ENCODE measurements at regions not wholly inside any gene's neighbourhood (a gene's known extent, or its start where the extent isn't known, plus 50 kb on each side); places are given as distances from the start of the nearest gene placed in this dataset.

- H3K23ac ChIP-seq (ENCODE audit: insufficient read length): no peak overlapping the region
- no peak overlapping the region for H4K91ac ChIP-seq (replicated peaks; ENCODE audit: insufficient read length, low read length)
- no peaks in the 10 kb centered on the region for H3K79me2 ChIP-seq (ENCODE audit: control insufficient read depth in 1 of 2, insufficient read depth in 2 of 2, low read length in 2 of 2)
- peaks cover 0 to 2% (median 0%) of the 10 kb centered on the region in 4 experiments; a peak in 1 of 7 replicates for H3K27me3 ChIP-seq (replicated peaks in 1 of 4; ENCODE audit: control insufficient read depth in 3 of 4, extremely low read depth in 1 of 4, insufficient read depth in 3 of 4, low read length in 3 of 4)
- ChIA-PET POLR2A (ENCODE audit: partially characterized antibody) (no interaction called here), CTCF (ENCODE audit: partially characterized antibody) (no interaction called here)
- H3K18ac ChIP-seq (ENCODE audit: extremely low read depth, low read length): no peak overlapping the region
- H3K9ac ChIP-seq (replicated peaks in 1 of 4; ENCODE audit: extremely low read depth in 1 of 4, low read depth in 3 of 4, low read length in 3 of 4): no peak overlapping the region
- no peak overlapping the region for H3K4me2 ChIP-seq (ENCODE audit: insufficient read depth in 1 of 2, low read depth in 2 of 2, low read length in 2 of 2)
- no peak overlapping the region for H2AFZ ChIP-seq (ENCODE audit: low read length)
- H3K79me1 ChIP-seq (ENCODE audit: low read depth, low read length): no peaks in the 10 kb centered on the region
- H3K4me1 ChIP-seq (replicated peaks in 1 of 4; ENCODE audit: control insufficient read depth in 3 of 4, insufficient read depth in 4 of 4, low read length in 3 of 4): peaks cover 0 to 2% (median 0%) of the 10 kb centered on the region in 4 experiments; a peak in 1 of 7 replicates
- H2BK120ac ChIP-seq (replicated peaks; ENCODE audit: low read depth, low read length): no peak overlapping the region
- no peak overlapping the region for H2BK15ac ChIP-seq (ENCODE audit: low read length)
- no peak for TF ChIP-seq YY1 (IDR thresholded peaks at IDR 0.05; ENCODE audit: low read depth, low read length)
- no peak for TF ChIP-seq JUN (IDR thresholded peaks at IDR 0.05; ENCODE audit: low read depth, low read length)
- TF ChIP-seq RAD21 (IDR thresholded peaks at IDR 0.05 in 1 of 2, conservative IDR thresholded peaks at IDR 0.05 in 1 of 2; ENCODE audit: low read depth in 2 of 2, low read length in 2 of 2): no peak
- TF ChIP-seq CREB1 (IDR thresholded peaks at IDR 0.05): no peak
- no peak for TF ChIP-seq EZH2 (IDR thresholded peaks at IDR 0.05; ENCODE audit: low read depth, low read length, severe bottlenecking)
- no peak for TF ChIP-seq BACH1 (IDR thresholded peaks at IDR 0.05; ENCODE audit: low read length)
- TF ChIP-seq, protein P1, sequence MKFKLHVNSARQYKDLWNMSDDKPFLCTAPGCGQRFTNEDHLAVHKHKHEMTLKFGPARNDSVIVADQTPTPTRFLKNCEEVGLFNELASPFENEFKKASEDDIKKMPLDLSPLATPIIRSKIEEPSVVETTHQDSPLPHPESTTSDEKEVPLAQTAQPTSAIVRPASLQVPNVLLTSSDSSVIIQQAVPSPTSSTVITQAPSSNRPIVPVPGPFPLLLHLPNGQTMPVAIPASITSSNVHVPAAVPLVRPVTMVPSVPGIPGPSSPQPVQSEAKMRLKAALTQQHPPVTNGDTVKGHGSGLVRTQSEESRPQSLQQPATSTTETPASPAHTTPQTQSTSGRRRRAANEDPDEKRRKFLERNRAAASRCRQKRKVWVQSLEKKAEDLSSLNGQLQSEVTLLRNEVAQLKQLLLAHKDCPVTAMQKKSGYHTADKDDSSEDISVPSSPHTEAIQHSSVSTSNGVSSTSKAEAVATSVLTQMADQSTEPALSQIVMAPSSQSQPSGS (IDR thresholded peaks at IDR 0.05; ENCODE audit: low read length): no peak
- TF ChIP-seq RFX5 (IDR thresholded peaks at IDR 0.05; ENCODE audit: borderline replicate concordance, low read depth, low read length): no peak
- TF ChIP-seq E2F6 (IDR thresholded peaks at IDR 0.05): no peak
- no peak for TF ChIP-seq RBBP5 (IDR thresholded peaks at IDR 0.05; ENCODE audit: borderline replicate concordance, low read depth, low read length)
- TF ChIP-seq TAF7 (optimal IDR thresholded peaks at IDR 0.05; ENCODE audit: borderline replicate concordance, low read depth, low read length): no peak
- no peak overlapping the region for H3K4me3 ChIP-seq (ENCODE audit: extremely low read depth in 1 of 4, insufficient read depth in 2 of 4, low read depth in 3 of 4, low read length in 4 of 4)
- no peak overlapping the region for H3K56ac ChIP-seq (replicated peaks; ENCODE audit: insufficient read length, low read depth, low read length)
- H4K20me1 ChIP-seq (replicated peaks in 1 of 2; ENCODE audit: control insufficient read depth in 1 of 2, insufficient read depth in 2 of 2, low read length in 2 of 2): no peaks in the 10 kb centered on the region
- H2BK12ac ChIP-seq (ENCODE audit: low read depth, low read length): no peak overlapping the region
- no peak overlapping the region for H3K14ac ChIP-seq (ENCODE audit: insufficient read length)
- H3K27ac ChIP-seq (ENCODE audit: low read depth, low read length): no peak overlapping the region
- no peak overlapping the region for H2BK20ac ChIP-seq (ENCODE audit: low read length)
- no peak overlapping the region for H2AK5ac ChIP-seq (ENCODE audit: low read depth, low read length)
- H3K23me2 ChIP-seq (ENCODE audit: low read depth, low read length): no peaks in the 10 kb centered on the region
- no peak overlapping the region for H4K8ac ChIP-seq (ENCODE audit: extremely low read depth, insufficient read depth, low read length)
- H4K5ac ChIP-seq (ENCODE audit: insufficient read length, low read depth, low read length): no peak overlapping the region
- no peak overlapping the region for H3K4ac ChIP-seq (replicated peaks; ENCODE audit: insufficient read length, low read depth, low read length)
- FAIRE-seq (no peak), DNase-seq (ENCODE audit: low read depth in 1 of 2, low spot score in 2 of 2) (no peak)
- no peak overlapping the region for H2BK5ac ChIP-seq (ENCODE audit: low read depth, low read length)
- no peaks in the 10 kb centered on the region for H3K36me3 ChIP-seq (ENCODE audit: control insufficient read depth in 2 of 4, insufficient read depth in 4 of 4, low read length in 3 of 4)
- H3K9me3 ChIP-seq (ENCODE audit: insufficient read depth in 2 of 2, low read depth in 1 of 2, low read length in 1 of 2): no peaks in the 10 kb centered on the region
These were observed 112.6 kb upstream of the THRB start for GRCh38 chr3:24607281-24607680.

Data from H1 (cell line).